T1000 (cell line): ENCODE measurements at regions not wholly inside any gene's neighbourhood (a gene's known extent, or its start where the extent isn't known, plus 50 kb on each side); places are given as distances from the start of the nearest gene placed in this dataset.

Experiments used
- DNase-seq: peaks from one replicate; lab custom pipeline; 2025; ENCODE audit warnings: mixed read lengths; lab: John Stamatoyannopoulos, UW

- DNase-seq: no peak
Measured at GRCh38 chr1:90780981-90781380, 63.9 kb upstream of the BARHL2 start.

DNA sequence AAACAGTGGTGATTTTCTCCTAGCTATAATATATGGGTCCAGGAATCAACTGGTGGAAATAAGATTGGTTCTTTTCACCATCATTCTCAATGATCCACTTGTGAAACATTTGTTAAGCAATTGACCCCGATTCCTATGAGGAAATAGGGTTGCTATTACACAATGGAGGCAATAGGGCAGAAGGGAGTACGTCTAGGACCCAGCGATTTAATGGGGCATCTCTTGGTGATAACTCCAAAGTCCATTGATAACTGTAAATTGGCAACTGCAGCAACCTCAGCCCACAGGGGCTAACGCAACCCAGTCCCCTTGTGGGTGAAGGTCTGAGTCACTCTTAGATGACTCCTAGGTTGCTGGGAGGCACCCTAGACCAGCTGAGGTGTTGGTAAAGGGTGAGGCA, 62.5 kb upstream of the BARHL2 start:
- no peak for DNase-seq

DNA sequence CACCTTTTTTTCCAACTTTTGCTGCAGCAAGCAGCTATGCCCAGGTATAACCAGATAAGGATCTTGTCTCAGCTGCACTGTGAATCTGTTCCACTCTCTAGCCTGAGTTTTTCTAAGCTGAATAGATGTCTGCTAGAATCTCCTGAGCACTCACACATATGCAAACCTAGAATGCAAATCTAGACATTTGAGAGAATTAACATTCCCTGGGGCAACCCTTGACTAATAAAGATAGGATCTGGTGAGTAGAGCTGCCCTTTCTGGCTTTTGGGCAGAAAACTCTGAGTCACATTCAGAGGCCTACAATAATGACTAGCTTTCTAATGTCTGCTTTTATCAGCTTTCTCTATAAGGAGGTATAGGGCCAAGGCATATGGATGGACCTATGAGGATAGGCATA, 61.4 kb upstream of the BARHL2 start:
- DNase-seq: no peak

DNA sequence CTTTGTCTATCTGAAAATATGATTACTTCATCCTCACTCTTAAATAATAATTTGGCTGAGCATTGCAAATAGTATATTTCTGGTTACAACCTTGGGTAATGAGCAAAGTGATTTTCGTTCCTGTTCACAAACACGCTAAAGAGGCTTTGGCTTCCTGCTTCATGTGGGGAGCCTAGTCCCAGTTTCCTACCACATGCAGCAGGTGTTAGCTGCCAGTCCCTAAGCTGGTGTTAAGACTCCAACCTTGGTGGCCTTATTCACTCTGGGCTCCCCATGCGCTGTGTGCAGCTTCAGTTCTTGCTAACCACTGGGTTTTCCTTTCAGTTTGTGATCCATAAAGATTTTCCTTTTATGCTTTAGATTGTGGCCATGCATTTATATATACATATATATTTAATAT, 56.7 kb upstream of the BARHL2 start:
- no peak for DNase-seq

- peak; percentile 21 for DNase-seq
Measured at GRCh38 chr1:90768826-90769225, 51.7 kb upstream of the BARHL2 start.

GRCh38 chr1:90768098-90768497, 51.0 kb upstream of the BARHL2 start:
- DNase-seq: no peak
